HUES48 (cell line): ENCODE measurements at regions not wholly inside any gene's neighbourhood (a gene's known extent, or its start where the extent isn't known, plus 50 kb on each side); places are given as distances from the start of the nearest gene placed in this dataset.

ENCODE experiments used
- H3K27ac ChIP-seq: one replicate; pipeline ENCODE4 v1.7.0; 2013; ENCODE audit warnings: low read depth, low read length, inconsistent platforms
- H3K27me3 ChIP-seq: 2 replicates; pipeline ENCODE4 v1.6.1; 2013; ENCODE audit warnings: mild to moderate bottlenecking, low read length; ENCODE audit not compliant: control insufficient read depth, insufficient read depth
- H3K36me3 ChIP-seq: 2 replicates; pipeline ENCODE4 v1.6.1; 2013; ENCODE audit warnings: low read length; ENCODE audit not compliant: control insufficient read depth, insufficient read depth
- H3K4me1 ChIP-seq: 2 replicates; pipeline ENCODE4 v1.6.1; 2013; ENCODE audit warnings: mild to moderate bottlenecking, low read length; ENCODE audit not compliant: control insufficient read depth, insufficient read depth
- H3K4me3 ChIP-seq: 2 replicates; pipeline ENCODE4 v1.5.1; 2013; ENCODE audit warnings: mild to moderate bottlenecking, low read depth, low read length
- H3K9ac ChIP-seq: 2 replicates; pipeline ENCODE4 v1.6.1; 2013; ENCODE audit warnings: mild to moderate bottlenecking, low read depth, low read length, moderate library complexity
- H3K9me3 ChIP-seq: 2 replicates; pipeline ENCODE4 v1.6.1; 2013; ENCODE audit warnings: low read length; ENCODE audit not compliant: control insufficient read depth, insufficient read depth

GRCh38 chr2:126208266-126208665 lies 447.7 kb upstream of the GYPC start:
- Histone ChIP-seq H3K27ac (no peak overlapping the region), H3K9me3 (no peaks in the 10 kb centered on the region), H3K4me3 (no peak overlapping the region), H3K27me3 (no peaks in the 10 kb centered on the region), H3K4me1 (no peaks in the 10 kb centered on the region), H3K36me3 (no peaks in the 10 kb centered on the region), H3K9ac (no peak overlapping the region)

DNA sequence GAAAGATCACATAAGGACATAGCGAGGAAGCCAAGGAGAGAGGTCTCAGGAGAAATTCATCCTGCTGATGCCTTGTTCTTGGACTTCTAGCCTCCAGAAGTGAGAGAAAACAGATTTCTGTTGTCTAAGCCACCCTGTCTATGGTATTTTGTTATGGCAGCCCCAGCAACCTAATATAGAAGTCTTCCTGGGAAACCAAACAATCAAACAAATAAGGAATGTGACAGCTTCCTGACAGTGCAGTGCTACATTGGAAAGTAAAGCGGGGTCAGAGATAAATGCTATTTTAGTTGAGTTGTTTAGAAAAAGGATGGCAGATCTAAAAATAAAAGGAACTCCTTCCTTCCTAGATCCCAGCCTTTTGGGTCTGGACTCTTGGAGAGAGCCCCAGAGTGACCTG lies 443.2 kb upstream of the GYPC start:
- Histone ChIP-seq H3K4me1 (no peaks in the 10 kb centered on the region), H3K27me3 (no peaks in the 10 kb centered on the region), H3K4me3 (no peak overlapping the region), H3K27ac (no peak overlapping the region), H3K36me3 (no peaks in the 10 kb centered on the region), H3K9ac (no peak overlapping the region), H3K9me3 (no peaks in the 10 kb centered on the region)

DNA sequence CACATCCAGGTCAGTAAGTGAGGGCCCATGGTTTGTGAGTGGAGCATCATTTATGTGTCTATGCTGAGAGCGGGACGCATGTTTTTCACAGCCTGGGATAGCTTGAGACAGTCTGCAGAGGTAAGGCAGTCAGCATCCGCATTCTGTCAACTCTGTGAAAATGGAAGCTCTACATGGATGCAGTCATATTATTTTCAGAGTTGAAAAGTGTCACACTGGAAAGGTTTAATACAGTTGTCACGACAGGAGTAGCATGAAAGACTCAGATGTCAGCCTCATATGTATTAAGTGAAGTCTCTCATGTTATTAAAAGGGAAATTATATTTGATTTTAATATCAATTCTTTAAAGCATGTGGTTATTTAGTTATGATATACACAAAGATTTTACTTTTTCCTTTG lies 436.9 kb upstream of the GYPC start:
- Histone ChIP-seq H3K27me3 (no peaks in the 10 kb centered on the region), H3K9me3 (no peaks in the 10 kb centered on the region), H3K9ac (no peak overlapping the region), H3K4me1 (no peaks in the 10 kb centered on the region), H3K36me3 (no peaks in the 10 kb centered on the region), H3K4me3 (no peak overlapping the region), H3K27ac (no peak overlapping the region)

DNA sequence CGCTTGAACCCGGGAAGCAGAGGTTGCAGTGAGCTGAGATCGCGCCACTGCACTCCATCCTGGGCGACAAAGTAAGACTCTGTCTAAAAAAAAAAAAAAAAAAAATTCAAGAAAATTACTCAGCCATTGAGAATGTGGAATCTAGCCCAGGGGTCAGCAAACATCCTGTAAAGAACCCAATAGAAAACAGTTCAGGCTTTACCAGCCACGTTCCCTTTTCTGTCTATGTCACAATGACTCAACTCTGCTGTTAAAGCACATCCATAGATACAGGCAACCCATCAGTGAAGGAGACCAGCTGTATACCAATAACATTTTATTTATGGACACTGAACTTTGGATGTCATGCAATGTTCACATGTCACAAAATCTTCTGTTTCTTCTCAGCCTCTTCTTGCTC lies 435.6 kb upstream of the GYPC start:
- H3K4me3 ChIP-seq: no peak overlapping the region
- no peaks in the 10 kb centered on the region for H3K9me3 ChIP-seq
- no peaks in the 10 kb centered on the region for H3K27me3 ChIP-seq
- no peaks in the 10 kb centered on the region for H3K36me3 ChIP-seq
- H3K27ac ChIP-seq: no peak overlapping the region
- no peaks in the 10 kb centered on the region for H3K4me1 ChIP-seq
- no peak overlapping the region for H3K9ac ChIP-seq

DNA sequence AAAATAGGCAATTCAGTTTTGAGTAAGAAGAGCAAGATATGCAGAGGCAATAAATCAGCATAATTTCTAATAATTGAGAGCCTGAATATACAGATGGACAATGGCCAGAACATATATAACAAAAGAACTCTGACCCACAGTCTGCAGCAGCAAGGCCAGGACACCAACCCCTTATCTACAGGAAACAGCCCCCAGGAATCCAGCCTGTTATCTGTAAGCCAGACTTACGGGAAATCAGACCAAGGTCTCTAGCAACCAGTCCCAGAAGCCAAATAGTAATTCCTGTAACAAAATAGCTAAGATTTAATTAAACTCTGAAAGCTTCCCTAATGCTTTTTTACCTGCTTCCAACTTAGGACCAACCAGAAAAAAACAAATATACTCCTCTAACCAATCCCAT lies 434.5 kb upstream of the GYPC start:
- Histone ChIP-seq H3K27me3 (no peaks in the 10 kb centered on the region), H3K9ac (no peak overlapping the region), H3K27ac (no peak overlapping the region), H3K9me3 (no peaks in the 10 kb centered on the region), H3K36me3 (no peaks in the 10 kb centered on the region), H3K4me1 (no peaks in the 10 kb centered on the region), H3K4me3 (no peak overlapping the region)

GRCh38 chr2:126222278-126222677 lies 433.7 kb upstream of the GYPC start:
- no peaks in the 10 kb centered on the region for H3K36me3 ChIP-seq
- H3K4me3 ChIP-seq: no peak overlapping the region
- no peak overlapping the region for H3K27ac ChIP-seq
- no peak overlapping the region for H3K9ac ChIP-seq
- no peaks in the 10 kb centered on the region for H3K9me3 ChIP-seq
- H3K27me3 ChIP-seq: no peaks in the 10 kb centered on the region
- H3K4me1 ChIP-seq: no peaks in the 10 kb centered on the region

GRCh38 chr2:126224776-126225175 lies 431.2 kb upstream of the GYPC start:
- Histone ChIP-seq H3K4me1 (no peaks in the 10 kb centered on the region), H3K9ac (no peak overlapping the region), H3K27me3 (no peaks in the 10 kb centered on the region), H3K36me3 (no peaks in the 10 kb centered on the region), H3K4me3 (no peak overlapping the region), H3K9me3 (no peaks in the 10 kb centered on the region), H3K27ac (no peak overlapping the region)

- H3K4me1 ChIP-seq: no peaks in the 10 kb centered on the region
- no peak overlapping the region for H3K9ac ChIP-seq
- H3K27me3 ChIP-seq: no peaks in the 10 kb centered on the region
- H3K27ac ChIP-seq: no peak overlapping the region
- no peaks in the 10 kb centered on the region for H3K9me3 ChIP-seq
- H3K36me3 ChIP-seq: no peaks in the 10 kb centered on the region
- no peak overlapping the region for H3K4me3 ChIP-seq
Observed at GRCh38 chr2:126227250-126227649, 428.7 kb upstream of the GYPC start.

DNA sequence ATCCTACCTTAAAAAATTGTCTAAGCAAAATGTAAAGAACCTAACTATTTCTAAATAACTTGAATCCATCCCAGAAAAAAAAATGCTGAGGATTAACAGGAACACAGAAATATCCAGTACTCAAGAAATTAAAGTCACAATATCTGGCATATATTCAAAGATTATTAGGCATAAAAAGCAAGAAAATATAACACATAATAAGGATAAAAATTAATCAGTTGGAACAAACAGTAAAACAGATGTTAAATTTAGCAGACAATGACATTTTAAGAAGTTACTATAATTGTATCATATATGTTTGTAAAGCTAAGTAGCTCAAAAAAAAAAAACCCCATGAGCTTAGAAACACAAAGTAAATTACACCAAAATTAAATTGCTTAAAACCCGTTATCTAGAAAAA lies 427.4 kb upstream of the GYPC start:
- H3K9ac ChIP-seq: no peak overlapping the region
- H3K4me1 ChIP-seq: no peaks in the 10 kb centered on the region
- H3K27ac ChIP-seq: no peak overlapping the region
- no peak overlapping the region for H3K4me3 ChIP-seq
- no peaks in the 10 kb centered on the region for H3K36me3 ChIP-seq
- H3K9me3 ChIP-seq: no peaks in the 10 kb centered on the region
- H3K27me3 ChIP-seq: no peaks in the 10 kb centered on the region

DNA sequence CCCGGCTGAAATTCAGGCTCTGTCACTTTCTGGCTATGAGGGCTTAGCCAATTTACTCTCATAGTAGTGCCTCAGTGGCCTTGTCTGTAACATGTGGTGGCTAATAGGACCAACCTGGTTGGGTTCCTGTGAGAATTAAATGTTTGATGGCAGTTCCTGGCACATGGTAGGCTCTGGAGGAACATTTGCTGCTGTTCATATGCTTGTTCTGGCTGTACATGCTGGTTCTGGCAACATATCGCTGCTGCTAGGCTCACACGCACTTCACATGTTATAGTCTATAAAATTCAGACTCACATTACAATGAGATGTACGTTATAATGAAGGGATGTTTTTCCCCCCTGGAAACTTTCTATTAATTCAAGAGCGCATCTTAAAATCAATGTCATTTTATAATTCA lies 417.7 kb upstream of the GYPC start:
- no peak overlapping the region for H3K27ac ChIP-seq
- H3K9me3 ChIP-seq: no peaks in the 10 kb centered on the region
- no peak overlapping the region for H3K4me3 ChIP-seq
- H3K36me3 ChIP-seq: no peaks in the 10 kb centered on the region
- H3K27me3 ChIP-seq: no peaks in the 10 kb centered on the region
- H3K9ac ChIP-seq: no peak overlapping the region
- H3K4me1 ChIP-seq: no peaks in the 10 kb centered on the region

- Histone ChIP-seq H3K27ac (no peak overlapping the region), H3K36me3 (no peaks in the 10 kb centered on the region), H3K27me3 (no peaks in the 10 kb centered on the region), H3K9me3 (no peaks in the 10 kb centered on the region), H3K9ac (no peak overlapping the region), H3K4me1 (no peaks in the 10 kb centered on the region), H3K4me3 (no peak overlapping the region)
Observed at GRCh38 chr2:126239320-126239955, 416.5 kb upstream of the GYPC start.

GRCh38 chr2:126241001-126241400 lies 415.0 kb upstream of the GYPC start:
- Histone ChIP-seq H3K4me3 (no peak overlapping the region), H3K9me3 (no peaks in the 10 kb centered on the region), H3K9ac (no peak overlapping the region), H3K27me3 (no peaks in the 10 kb centered on the region), H3K36me3 (no peaks in the 10 kb centered on the region), H3K4me1 (no peaks in the 10 kb centered on the region), H3K27ac (no peak overlapping the region)
